ENCODE measurements at regions not wholly inside any gene's neighbourhood (a gene's known extent, or its start where the extent isn't known, plus 50 kb on each side); places are given as distances from the start of the nearest gene placed in this dataset.

GRCh38 chr4:122065149-122065548 is 87.0 kb upstream of the BLTP1 start:
- WGBS, 5 donors = 80 to 93% (median 91%) methylated on average over 4 of the region's 4 CpGs

GRCh38 chr4:122053186-122053585 is 98.9 kb upstream of the BLTP1 start:
- Histone ChIP-seq H3K4me1 (no peaks in the 10 kb centered on the region), H3K27ac (no peak overlapping the region), H3K36me3 (no peaks in the 10 kb centered on the region), H3K27me3 (replicated peaks in 1 of 7) (no peaks in the 10 kb centered on the region), H3K9me3 (no peaks in the 10 kb centered on the region), H3K4me3 (no peak overlapping the region)
- DNase-seq = no peak
- intact Hi-C loops (cut with DNase I; ENCODE audit: low total_unique reads) = no loop called here
- WGBS, 5 donors = 78 to 86% (median 82%) methylated on average over 4 of the region's 4 CpGs
- TF ChIP-seq CTCF (IDR thresholded peaks at IDR 0.05 in 8 of 11, conservative IDR thresholded peaks at IDR 0.05 in 3 of 11) = no peak
- no peak for TF ChIP-seq POLR2AphosphoS5 (IDR thresholded peaks at IDR 0.05)
- TF ChIP-seq POLR2A (IDR thresholded peaks at IDR 0.05) = no peak

More at GRCh38 chr4:122065149-122065548, 87.0 kb upstream of the BLTP1 start:
- Histone ChIP-seq H3K4me3 (no peak overlapping the region), H3K36me3 (no peaks in the 10 kb centered on the region), H3K4me1 (no peaks in the 10 kb centered on the region), H3K9me3 (no peaks in the 10 kb centered on the region), H3K27ac (no peak overlapping the region), H3K27me3 (replicated peaks in 1 of 7) (no peaks in the 10 kb centered on the region)
- intact Hi-C loops (cut with DNase I; ENCODE audit: low total_unique reads) = no loop called here
- TF ChIP-seq CTCF (IDR thresholded peaks at IDR 0.05 in 8 of 11, conservative IDR thresholded peaks at IDR 0.05 in 3 of 11) (no peak), POLR2A (IDR thresholded peaks at IDR 0.05) (no peak)
- DNase-seq = no peak

GRCh38 chr4:122052677-122053076 is 99.5 kb upstream of the BLTP1 start:
- intact Hi-C loops (cut with DNase I; ENCODE audit: low total_unique reads) = no loop called here
- H3K27ac ChIP-seq = no peak overlapping the region
- no peaks in the 10 kb centered on the region for H3K9me3 ChIP-seq
- H3K27me3 ChIP-seq (replicated peaks in 1 of 7) = no peaks in the 10 kb centered on the region
- H3K36me3 ChIP-seq = no peaks in the 10 kb centered on the region
- no peak for DNase-seq
- no peak overlapping the region for H3K4me3 ChIP-seq
- 24 to 51% (median 37%) methylated on average over 3 of the region's 3 CpGs for WGBS, 5 donors
- H3K4me1 ChIP-seq = no peaks in the 10 kb centered on the region
- no peak for TF ChIP-seq POLR2A (IDR thresholded peaks at IDR 0.05)
- TF ChIP-seq POLR2AphosphoS5 (IDR thresholded peaks at IDR 0.05) = no peak
- TF ChIP-seq CTCF (IDR thresholded peaks at IDR 0.05 in 8 of 11, conservative IDR thresholded peaks at IDR 0.05 in 3 of 11) = no peak

- TF ChIP-seq CTCF (IDR thresholded peaks at IDR 0.05 in 8 of 11, conservative IDR thresholded peaks at IDR 0.05 in 3 of 11) = no peak
- no peak for TF ChIP-seq POLR2A (IDR thresholded peaks at IDR 0.05)
- no peak for TF ChIP-seq POLR2AphosphoS5 (IDR thresholded peaks at IDR 0.05)
- intact Hi-C loops (cut with DNase I; ENCODE audit: low total_unique reads) = no loop called here
- DNase-seq = no peak
- H3K27ac ChIP-seq = no peak overlapping the region
- no peaks in the 10 kb centered on the region for H3K4me1 ChIP-seq
- no peaks in the 10 kb centered on the region for H3K36me3 ChIP-seq
- WGBS, 5 donors = 69 to 77% (median 75%) methylated on average over 3 of the region's 3 CpGs
- no peaks in the 10 kb centered on the region for H3K27me3 ChIP-seq (replicated peaks in 1 of 7)
- no peak overlapping the region for H3K4me3 ChIP-seq
- no peaks in the 10 kb centered on the region for H3K9me3 ChIP-seq
Measured at GRCh38 chr4:122050841-122051240, 99.0 kb upstream of the TRPC3 start.

All from spleen (tissue), 11 donors.